Calu3 (cell line): ENCODE measurements at regions not wholly inside any gene's neighbourhood (a gene's known extent, or its start where the extent isn't known, plus 50 kb on each side); places are given as distances from the start of the nearest gene placed in this dataset.

Experiments
- BruUV-seq: library from RNA; stranded (reverse); fragments of 400-500 nt; replicated peaks from 2 replicates; lab custom pipeline; 2021; lab: Mats Ljungman, UMichigan
- CTCF ChIA-PET: fragments of 300-600 bp; sonication (Branson Sonifier 250); formaldehyde crosslinking; loops from one replicate; lab custom pipeline; 2022; ENCODE audit warnings: antibody characterized with exemption; lab: Charles Lee
- DNase-seq: peaks from one replicate; pipeline ENCODE4 v3.0.0; 2022
- H3K27ac Mint-ChIP-seq: one replicate; pipeline ENCODE4 v1.8.0; 2022; ENCODE audit warnings: mixed read lengths; ENCODE audit not compliant: unreplicated experiment
- H3K27me3 Mint-ChIP-seq: one replicate; pipeline ENCODE4 v1.8.0; 2022; ENCODE audit warnings: mixed read lengths; ENCODE audit not compliant: unreplicated experiment
- H3K36me3 Mint-ChIP-seq: one replicate; pipeline ENCODE4 v1.8.0; 2022; ENCODE audit warnings: mild to moderate bottlenecking, moderate library complexity, mixed read lengths; ENCODE audit not compliant: insufficient read depth, unreplicated experiment
- H3K4me1 Mint-ChIP-seq: one replicate; pipeline ENCODE4 v1.8.0; 2022; ENCODE audit warnings: mild to moderate bottlenecking, low read depth, mixed read lengths; ENCODE audit not compliant: unreplicated experiment
- H3K4me3 Mint-ChIP-seq: one replicate; pipeline ENCODE4 v1.8.0; 2022; ENCODE audit warnings: mild to moderate bottlenecking, low read depth, moderate library complexity, mixed read lengths; ENCODE audit not compliant: unreplicated experiment
- H3K9me3 Mint-ChIP-seq: one replicate; pipeline ENCODE4 v1.8.0; 2022; ENCODE audit warnings: low read depth, mixed read lengths; ENCODE audit not compliant: unreplicated experiment
- intact Hi-C: fragments of 100-400 bp; cut with micrococcal nuclease; formaldehyde crosslinking; loops from one replicate; pipeline ENCODE4 v1.10.0; 2022; ENCODE audit not compliant: unreplicated experiment
- TF ChIP-seq, protein P1 (sequence below): fragments of 200-600 bp; IDR thresholded peaks from one replicate; pipeline ENCODE4 v1.8.0; 2022; ENCODE audit warnings: antibody characterized with exemption; ENCODE audit not compliant: unreplicated experiment

DNA sequence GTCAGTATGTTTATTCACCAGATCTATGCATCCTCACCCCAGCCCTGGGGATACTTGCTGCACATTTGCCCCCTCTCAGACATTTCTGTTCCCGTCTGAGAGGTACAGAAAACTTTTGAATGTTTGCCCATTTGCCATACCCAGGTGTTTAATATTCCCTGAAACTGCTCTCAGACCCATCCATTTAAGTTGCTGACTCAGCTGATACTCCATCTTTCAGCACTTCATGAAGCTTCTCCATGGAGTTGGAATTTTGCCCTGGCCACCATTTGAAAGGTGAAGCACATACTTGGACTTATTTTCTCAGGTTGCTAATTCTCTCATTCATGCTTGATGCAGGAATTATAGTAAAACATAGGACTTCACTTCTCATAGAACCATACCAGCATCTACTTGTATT is 203.9 kb upstream of the OR13F1 start:
- Mint-ChIP-seq H3K4me3 (no peak overlapping the region), H3K27me3 (no peaks in the 10 kb centered on the region), H3K36me3 (no peaks in the 10 kb centered on the region), H3K27ac (no peak overlapping the region), H3K9me3 (peaks cover 2% of the 10 kb centered on the region), H3K4me1 (no peaks in the 10 kb centered on the region)
- intact Hi-C loops = no loop called here
- CTCF ChIA-PET = no interaction called here
- TF ChIP-seq, protein P1, sequence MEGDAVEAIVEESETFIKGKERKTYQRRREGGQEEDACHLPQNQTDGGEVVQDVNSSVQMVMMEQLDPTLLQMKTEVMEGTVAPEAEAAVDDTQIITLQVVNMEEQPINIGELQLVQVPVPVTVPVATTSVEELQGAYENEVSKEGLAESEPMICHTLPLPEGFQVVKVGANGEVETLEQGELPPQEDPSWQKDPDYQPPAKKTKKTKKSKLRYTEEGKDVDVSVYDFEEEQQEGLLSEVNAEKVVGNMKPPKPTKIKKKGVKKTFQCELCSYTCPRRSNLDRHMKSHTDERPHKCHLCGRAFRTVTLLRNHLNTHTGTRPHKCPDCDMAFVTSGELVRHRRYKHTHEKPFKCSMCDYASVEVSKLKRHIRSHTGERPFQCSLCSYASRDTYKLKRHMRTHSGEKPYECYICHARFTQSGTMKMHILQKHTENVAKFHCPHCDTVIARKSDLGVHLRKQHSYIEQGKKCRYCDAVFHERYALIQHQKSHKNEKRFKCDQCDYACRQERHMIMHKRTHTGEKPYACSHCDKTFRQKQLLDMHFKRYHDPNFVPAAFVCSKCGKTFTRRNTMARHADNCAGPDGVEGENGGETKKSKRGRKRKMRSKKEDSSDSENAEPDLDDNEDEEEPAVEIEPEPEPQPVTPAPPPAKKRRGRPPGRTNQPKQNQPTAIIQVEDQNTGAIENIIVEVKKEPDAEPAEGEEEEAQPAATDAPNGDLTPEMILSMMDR = no peak
- BruUV-seq = no TSS peak
- DNase-seq = no peak

DNA sequence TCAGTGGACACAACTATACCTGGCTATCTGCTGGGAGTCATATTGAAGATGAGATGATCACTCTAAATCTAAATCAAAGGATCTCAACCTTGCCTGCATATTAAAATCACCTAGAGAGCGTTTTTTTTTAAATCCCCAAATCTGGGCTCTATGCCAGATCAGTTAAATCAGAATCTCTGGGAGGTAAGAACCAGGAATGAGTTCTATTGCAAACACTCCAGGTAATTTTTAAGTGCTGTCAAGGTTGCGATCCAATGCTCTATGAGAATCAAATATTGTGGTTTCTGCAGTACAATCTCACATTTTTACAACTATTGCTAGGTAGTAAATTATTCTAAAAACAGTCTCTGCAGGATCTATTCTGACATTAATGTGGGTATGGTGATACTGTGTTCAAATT is 202.3 kb upstream of the OR13F1 start:
- H3K27me3 Mint-ChIP-seq = no peaks in the 10 kb centered on the region
- H3K9me3 Mint-ChIP-seq = peaks cover 2% of the 10 kb centered on the region
- intact Hi-C loops = no loop called here
- BruUV-seq = no TSS peak
- H3K27ac Mint-ChIP-seq = no peak overlapping the region
- CTCF ChIA-PET = no interaction called here
- no peaks in the 10 kb centered on the region for H3K4me1 Mint-ChIP-seq
- TF ChIP-seq, protein P1 = no peak
- DNase-seq = no peak
- no peaks in the 10 kb centered on the region for H3K36me3 Mint-ChIP-seq
- no peak overlapping the region for H3K4me3 Mint-ChIP-seq

DNA sequence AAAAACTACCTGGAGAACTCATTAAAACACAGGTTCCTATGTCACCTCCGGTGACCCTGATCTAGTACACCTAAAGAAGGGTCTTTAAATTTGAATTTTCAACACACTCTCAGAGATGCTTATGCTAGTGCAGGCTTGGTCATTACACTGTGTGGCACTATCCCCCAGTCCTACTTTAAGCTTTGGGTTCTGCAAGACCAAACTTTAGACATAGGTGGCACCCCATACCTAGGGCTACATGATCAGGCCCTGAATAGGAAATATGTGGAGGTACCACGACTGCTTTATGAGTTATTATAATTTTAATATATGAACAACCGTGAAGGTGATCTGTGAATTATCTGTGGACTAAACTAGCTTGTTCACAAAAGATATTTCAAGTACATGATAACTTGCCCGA is 201.3 kb upstream of the OR13F1 start:
- BruUV-seq = no TSS peak
- CTCF ChIA-PET = interaction anchor here (0.7 kb wide), 1 partner anchor 826 kb away, joined by 4 read pairs; no protein-coding TSS in a partner anchor

DNA sequence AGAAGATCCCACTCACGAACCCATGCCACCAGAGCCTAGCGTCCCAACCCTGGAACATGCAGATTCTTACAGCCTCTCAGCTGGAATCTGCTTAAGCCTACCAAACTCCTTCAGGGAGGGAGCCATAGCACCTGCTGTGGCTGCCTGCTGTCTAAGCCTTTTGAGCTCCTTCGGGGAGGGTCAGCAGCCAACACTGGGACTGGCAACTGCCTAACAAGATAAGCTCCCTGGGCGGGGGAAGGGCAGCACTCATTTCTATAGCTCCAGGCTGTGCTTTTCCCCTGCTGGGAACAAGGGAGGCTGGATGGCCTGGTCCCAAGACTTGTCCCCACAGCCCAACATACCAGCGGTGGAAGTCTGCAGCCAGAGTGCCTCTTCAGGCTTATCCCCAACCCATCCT is 199.1 kb upstream of the OR13F1 start:
- TF ChIP-seq, protein P1 = no peak
- Mint-ChIP-seq H3K27me3 (no peaks in the 10 kb centered on the region), H3K4me3 (no peak overlapping the region), H3K9me3 (peaks cover 12% of the 10 kb centered on the region), H3K36me3 (no peaks in the 10 kb centered on the region), H3K27ac (no peak overlapping the region), H3K4me1 (no peaks in the 10 kb centered on the region)
- intact Hi-C loops = no loop called here
- no TSS peak for BruUV-seq
- DNase-seq = no peak
- CTCF ChIA-PET = no interaction called here

More for the DNA sequence above, 201.3 kb upstream of the OR13F1 start:
- no peaks in the 10 kb centered on the region for H3K36me3 Mint-ChIP-seq
- DNase-seq = no peak
- TF ChIP-seq, protein P1 = no peak
- H3K27ac Mint-ChIP-seq = no peak overlapping the region
- H3K9me3 Mint-ChIP-seq = peaks cover 8% of the 10 kb centered on the region
- H3K27me3 Mint-ChIP-seq = no peaks in the 10 kb centered on the region
- H3K4me1 Mint-ChIP-seq = no peaks in the 10 kb centered on the region
- H3K4me3 Mint-ChIP-seq = no peak overlapping the region
- intact Hi-C loops = no loop called here
